ENCODE measurements at regions not wholly inside any gene's neighbourhood (a gene's known extent, or its start where the extent isn't known, plus 50 kb on each side); places are given as distances from the start of the nearest gene placed in this dataset.
"Not testable (repeated sequence)": the region's sequence is repeated elsewhere in the genome, so short reads cannot be mapped to it uniquely, and the experiment has no call there.

DNA sequence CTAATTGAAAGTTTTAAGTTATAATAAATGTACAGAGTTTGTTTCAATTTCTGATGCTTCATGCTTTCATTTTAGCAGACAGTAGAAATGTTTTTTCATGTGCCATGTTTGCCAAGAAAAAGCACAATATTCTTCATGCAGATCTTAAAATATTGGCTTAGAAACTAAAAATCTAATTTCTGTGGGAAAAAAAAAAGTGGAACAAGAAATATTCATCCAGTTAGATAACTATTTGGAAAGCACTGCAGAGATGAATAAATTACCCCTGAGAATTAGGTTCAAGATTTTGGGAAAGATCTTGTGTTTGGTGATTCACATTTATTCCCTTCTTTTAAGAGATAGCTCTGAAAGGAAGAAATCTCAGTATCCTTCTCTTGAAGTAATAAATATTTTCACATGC is 912.5 kb downstream of the C4orf33 start:
- no peak overlapping the region for H3K4me2 ChIP-seq (ENCODE audit: low read length)
- H3K9me3 ChIP-seq (ENCODE audit: low read length), result no peaks in the 10 kb centered on the region
- no peak overlapping the region for H2AFZ ChIP-seq (ENCODE audit: low read depth, low read length)
- no peaks in the 10 kb centered on the region for H3K9me2 ChIP-seq (ENCODE audit: insufficient read depth, low read length)
- H3K36me3 ChIP-seq (ENCODE audit: insufficient read depth, low read length), result no peaks in the 10 kb centered on the region
- no peak overlapping the region for H3K27ac ChIP-seq (ENCODE audit: low read length)
- H3F3A ChIP-seq (ENCODE audit: insufficient read depth, low read length, poor library complexity, severe bottlenecking), result no peaks in the 10 kb centered on the region
- H3K9ac ChIP-seq (ENCODE audit: low read length), result no peak overlapping the region
- TF ChIP-seq EZH2 (IDR thresholded peaks at IDR 0.05; ENCODE audit: borderline replicate concordance, insufficient read depth, low read length, poor library complexity, severe bottlenecking) (no peak), MXI1 (conservative IDR thresholded peaks at IDR 0.05; ENCODE audit: poor library complexity, severe bottlenecking) (no peak), TAF1 (IDR thresholded peaks at IDR 0.05; ENCODE audit: low read depth) (no peak), RAD21 (conservative IDR thresholded peaks at IDR 0.05) (no peak), EP300 (conservative IDR thresholded peaks at IDR 0.05; ENCODE audit: poor library complexity, severe bottlenecking) (no peak), SMC3 (conservative IDR thresholded peaks at IDR 0.05; ENCODE audit: poor library complexity) (no peak), POLR2AphosphoS5 (IDR thresholded peaks at IDR 0.05) (no peak)
- TF ChIP-seq, protein P1, sequence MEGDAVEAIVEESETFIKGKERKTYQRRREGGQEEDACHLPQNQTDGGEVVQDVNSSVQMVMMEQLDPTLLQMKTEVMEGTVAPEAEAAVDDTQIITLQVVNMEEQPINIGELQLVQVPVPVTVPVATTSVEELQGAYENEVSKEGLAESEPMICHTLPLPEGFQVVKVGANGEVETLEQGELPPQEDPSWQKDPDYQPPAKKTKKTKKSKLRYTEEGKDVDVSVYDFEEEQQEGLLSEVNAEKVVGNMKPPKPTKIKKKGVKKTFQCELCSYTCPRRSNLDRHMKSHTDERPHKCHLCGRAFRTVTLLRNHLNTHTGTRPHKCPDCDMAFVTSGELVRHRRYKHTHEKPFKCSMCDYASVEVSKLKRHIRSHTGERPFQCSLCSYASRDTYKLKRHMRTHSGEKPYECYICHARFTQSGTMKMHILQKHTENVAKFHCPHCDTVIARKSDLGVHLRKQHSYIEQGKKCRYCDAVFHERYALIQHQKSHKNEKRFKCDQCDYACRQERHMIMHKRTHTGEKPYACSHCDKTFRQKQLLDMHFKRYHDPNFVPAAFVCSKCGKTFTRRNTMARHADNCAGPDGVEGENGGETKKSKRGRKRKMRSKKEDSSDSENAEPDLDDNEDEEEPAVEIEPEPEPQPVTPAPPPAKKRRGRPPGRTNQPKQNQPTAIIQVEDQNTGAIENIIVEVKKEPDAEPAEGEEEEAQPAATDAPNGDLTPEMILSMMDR (IDR thresholded peaks at IDR 0.05; ENCODE audit: poor library complexity, severe bottlenecking), result no peak
- TF ChIP-seq, protein P2, sequence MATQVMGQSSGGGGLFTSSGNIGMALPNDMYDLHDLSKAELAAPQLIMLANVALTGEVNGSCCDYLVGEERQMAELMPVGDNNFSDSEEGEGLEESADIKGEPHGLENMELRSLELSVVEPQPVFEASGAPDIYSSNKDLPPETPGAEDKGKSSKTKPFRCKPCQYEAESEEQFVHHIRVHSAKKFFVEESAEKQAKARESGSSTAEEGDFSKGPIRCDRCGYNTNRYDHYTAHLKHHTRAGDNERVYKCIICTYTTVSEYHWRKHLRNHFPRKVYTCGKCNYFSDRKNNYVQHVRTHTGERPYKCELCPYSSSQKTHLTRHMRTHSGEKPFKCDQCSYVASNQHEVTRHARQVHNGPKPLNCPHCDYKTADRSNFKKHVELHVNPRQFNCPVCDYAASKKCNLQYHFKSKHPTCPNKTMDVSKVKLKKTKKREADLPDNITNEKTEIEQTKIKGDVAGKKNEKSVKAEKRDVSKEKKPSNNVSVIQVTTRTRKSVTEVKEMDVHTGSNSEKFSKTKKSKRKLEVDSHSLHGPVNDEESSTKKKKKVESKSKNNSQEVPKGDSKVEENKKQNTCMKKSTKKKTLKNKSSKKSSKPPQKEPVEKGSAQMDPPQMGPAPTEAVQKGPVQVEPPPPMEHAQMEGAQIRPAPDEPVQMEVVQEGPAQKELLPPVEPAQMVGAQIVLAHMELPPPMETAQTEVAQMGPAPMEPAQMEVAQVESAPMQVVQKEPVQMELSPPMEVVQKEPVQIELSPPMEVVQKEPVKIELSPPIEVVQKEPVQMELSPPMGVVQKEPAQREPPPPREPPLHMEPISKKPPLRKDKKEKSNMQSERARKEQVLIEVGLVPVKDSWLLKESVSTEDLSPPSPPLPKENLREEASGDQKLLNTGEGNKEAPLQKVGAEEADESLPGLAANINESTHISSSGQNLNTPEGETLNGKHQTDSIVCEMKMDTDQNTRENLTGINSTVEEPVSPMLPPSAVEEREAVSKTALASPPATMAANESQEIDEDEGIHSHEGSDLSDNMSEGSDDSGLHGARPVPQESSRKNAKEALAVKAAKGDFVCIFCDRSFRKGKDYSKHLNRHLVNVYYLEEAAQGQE (IDR thresholded peaks at IDR 0.05; ENCODE audit: borderline replicate concordance), result no peak
- H3K79me2 ChIP-seq (replicated peaks; ENCODE audit: insufficient read depth, low read length), result no peaks in the 10 kb centered on the region
- no peaks in the 10 kb centered on the region for H3K27me3 ChIP-seq (ENCODE audit: insufficient read depth, low read depth, low read length)
- no peaks in the 10 kb centered on the region for H4K20me1 ChIP-seq (ENCODE audit: insufficient read depth)
- no peak overlapping the region for H3K4me3 ChIP-seq (ENCODE audit: low read length)

DNA sequence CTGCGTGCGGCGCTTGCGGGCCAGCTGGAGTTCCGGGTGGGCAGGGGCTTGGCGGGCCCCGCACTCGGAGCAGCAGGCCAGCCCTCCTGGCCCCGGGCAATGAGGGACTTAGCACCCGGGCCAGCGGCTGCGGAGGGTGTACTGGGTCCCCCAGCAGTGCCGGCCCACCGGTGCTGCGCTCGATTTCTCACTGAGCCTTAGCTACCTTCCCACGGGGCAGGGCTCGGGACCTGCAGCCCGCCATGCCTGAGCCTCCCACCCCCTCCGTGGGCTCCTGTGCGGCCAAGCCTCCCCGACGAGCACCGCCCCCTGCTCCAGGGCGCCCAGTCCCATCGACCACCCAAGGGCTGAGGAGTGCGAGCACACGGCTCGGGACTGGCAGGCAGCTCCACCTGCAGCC is 916.9 kb downstream of the C4orf33 start:
- H3F3A ChIP-seq (ENCODE audit: insufficient read depth, low read length, poor library complexity, severe bottlenecking); H3K9me3 ChIP-seq (ENCODE audit: low read length); H3K9ac ChIP-seq (ENCODE audit: low read length); H3K27me3 ChIP-seq (ENCODE audit: insufficient read depth, low read depth, low read length); H3K9me2 ChIP-seq (ENCODE audit: insufficient read depth, low read length); H3K27ac ChIP-seq (ENCODE audit: low read length); H3K4me2 ChIP-seq (ENCODE audit: low read length); H4K20me1 ChIP-seq (ENCODE audit: insufficient read depth); H3K4me3 ChIP-seq (ENCODE audit: low read length); H3K79me2 ChIP-seq (replicated peaks; ENCODE audit: insufficient read depth, low read length); H3K36me3 ChIP-seq (ENCODE audit: insufficient read depth, low read length); H2AFZ ChIP-seq (ENCODE audit: low read depth, low read length): not testable (repeated sequence)

DNA sequence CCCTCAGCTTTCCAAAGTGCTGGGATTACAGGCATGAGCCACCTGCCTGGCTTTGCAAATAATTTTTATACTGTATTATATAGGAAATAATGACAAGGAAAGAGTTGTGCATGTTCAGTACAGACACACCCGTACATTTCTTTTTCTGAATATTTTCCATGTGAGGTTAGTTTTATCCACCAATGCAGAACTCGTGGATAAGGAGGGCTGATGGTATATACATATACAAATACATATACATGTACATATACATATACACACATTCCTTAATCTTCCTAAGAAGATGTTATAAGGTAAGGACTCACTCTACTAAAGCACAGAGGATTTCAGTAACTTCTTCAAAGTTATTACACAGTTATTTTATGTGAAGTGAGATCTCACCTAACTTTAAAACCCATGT is 925.8 kb downstream of the C4orf33 start:
- peaks cover 4% of the 10 kb centered on the region for H3K9me3 ChIP-seq (ENCODE audit: low read length)
- no peaks in the 10 kb centered on the region for H3K9me2 ChIP-seq (ENCODE audit: insufficient read depth, low read length)
- no peak overlapping the region for H3K27ac ChIP-seq (ENCODE audit: low read length)
- H3F3A ChIP-seq (ENCODE audit: insufficient read depth, low read length, poor library complexity, severe bottlenecking), result no peaks in the 10 kb centered on the region
- no peak overlapping the region for H3K9ac ChIP-seq (ENCODE audit: low read length)
- no peaks in the 10 kb centered on the region for H3K36me3 ChIP-seq (ENCODE audit: insufficient read depth, low read length)
- no peak overlapping the region for H3K4me2 ChIP-seq (ENCODE audit: low read length)
- no peak for TF ChIP-seq MXI1 (conservative IDR thresholded peaks at IDR 0.05; ENCODE audit: poor library complexity, severe bottlenecking)
- TF ChIP-seq EZH2 (IDR thresholded peaks at IDR 0.05; ENCODE audit: borderline replicate concordance, insufficient read depth, low read length, poor library complexity, severe bottlenecking), result no peak
- TF ChIP-seq SMC3 (conservative IDR thresholded peaks at IDR 0.05; ENCODE audit: poor library complexity), result no peak
- no peak for TF ChIP-seq TAF1 (IDR thresholded peaks at IDR 0.05; ENCODE audit: low read depth)
- H2AFZ ChIP-seq (ENCODE audit: low read depth, low read length), result no peak overlapping the region
- no peaks in the 10 kb centered on the region for H4K20me1 ChIP-seq (ENCODE audit: insufficient read depth)
- H3K27me3 ChIP-seq (ENCODE audit: insufficient read depth, low read depth, low read length), result no peaks in the 10 kb centered on the region
- no peak overlapping the region for H3K4me3 ChIP-seq (ENCODE audit: low read length)
- H3K79me2 ChIP-seq (replicated peaks; ENCODE audit: insufficient read depth, low read length), result no peaks in the 10 kb centered on the region

Data from neural cell (in vitro differentiated cells).